NCI-H460 (cell line): ENCODE measurements at regions not wholly inside any gene's neighbourhood (a gene's known extent, or its start where the extent isn't known, plus 50 kb on each side); places are given as distances from the start of the nearest gene placed in this dataset.
"Not testable (repeated sequence)": the region's sequence is repeated elsewhere in the genome, so short reads cannot be mapped to it uniquely, and the experiment has no call there.

Source experiments
- DNase-seq: peaks from one replicate; pipeline ENCODE4 v3.0.0-alpha.2; 2016; ENCODE audit warnings: low read depth; ENCODE audit errors: extremely low read depth

DNA sequence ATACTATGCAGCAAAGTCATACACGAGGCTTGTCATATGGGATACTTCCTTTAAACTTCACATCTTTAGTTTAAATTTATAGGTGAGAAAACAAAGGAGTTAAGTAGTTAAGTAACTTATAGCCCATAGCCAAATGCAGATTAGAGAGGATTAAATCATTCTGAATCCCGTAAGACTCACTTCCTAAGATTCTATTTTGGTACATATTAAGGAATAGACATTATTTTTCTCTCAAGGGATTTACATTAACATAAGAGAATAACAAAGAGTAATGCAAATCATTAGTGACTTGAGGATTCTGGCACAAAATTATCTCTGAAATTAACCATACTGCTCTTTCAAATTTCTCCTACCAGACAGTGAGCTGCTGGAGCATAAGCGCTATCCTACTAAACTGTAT lies 747.4 kb upstream of the ARPP21 start:
- DNase-seq, result no peak

DNA sequence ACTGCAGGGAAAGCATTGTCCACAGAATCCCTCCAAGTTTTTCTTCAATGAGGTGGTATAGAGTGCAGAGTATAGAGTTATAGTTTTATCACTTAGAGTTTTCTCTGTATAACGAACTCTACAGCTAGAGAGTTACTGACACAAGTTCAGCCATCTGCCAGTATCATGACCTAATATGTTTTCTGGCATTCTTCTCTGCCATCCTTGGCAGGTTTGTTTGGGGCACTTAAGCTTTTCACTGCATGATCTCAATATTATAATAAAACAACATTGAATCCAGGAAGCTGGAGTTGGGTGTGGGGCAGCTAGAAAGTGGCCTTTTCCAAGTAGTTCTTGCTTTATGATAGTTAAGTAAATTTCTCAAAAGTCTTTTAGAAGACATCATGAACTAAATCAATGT lies 743.5 kb upstream of the ARPP21 start:
- no peak for DNase-seq

DNA sequence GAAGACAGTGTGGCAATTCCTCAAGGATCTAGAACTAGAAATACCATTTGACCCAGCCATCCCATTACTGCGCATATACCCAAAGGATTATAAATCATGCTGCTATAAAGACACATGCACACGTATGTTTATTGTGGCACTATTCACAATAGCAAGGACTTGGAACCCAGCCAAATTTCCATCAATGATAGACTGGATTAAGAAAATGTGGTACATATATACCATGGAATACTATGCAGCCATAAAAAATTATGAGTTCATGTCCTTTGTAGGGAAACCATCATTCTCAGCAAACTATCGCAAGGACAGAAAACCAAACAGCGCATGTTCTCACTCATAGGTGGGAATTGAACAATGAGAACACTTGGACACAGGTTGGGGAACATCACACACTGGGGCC lies 729.6 kb upstream of the ARPP21 start:
- DNase-seq, result not testable (repeated sequence)

DNA sequence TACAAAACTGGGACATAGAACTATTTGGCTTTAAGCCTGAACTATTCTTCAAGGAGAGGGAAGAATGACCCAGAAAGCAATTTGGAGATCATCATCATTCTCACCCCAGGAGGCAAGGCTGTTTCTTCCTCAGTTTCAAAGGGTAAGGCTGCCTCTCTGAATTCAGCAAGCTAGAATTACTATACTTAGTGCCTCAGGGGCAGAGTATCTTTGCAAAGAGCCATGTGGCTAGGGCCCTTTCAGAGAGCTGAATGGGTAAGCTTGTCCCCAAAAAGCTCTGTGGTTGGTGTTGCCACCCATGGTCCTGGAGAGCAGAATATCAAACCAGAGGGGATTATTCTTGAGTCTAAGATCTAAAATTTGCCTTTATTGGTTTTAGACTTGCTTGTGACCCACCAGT lies 720.3 kb upstream of the ARPP21 start:
- no peak for DNase-seq

DNA sequence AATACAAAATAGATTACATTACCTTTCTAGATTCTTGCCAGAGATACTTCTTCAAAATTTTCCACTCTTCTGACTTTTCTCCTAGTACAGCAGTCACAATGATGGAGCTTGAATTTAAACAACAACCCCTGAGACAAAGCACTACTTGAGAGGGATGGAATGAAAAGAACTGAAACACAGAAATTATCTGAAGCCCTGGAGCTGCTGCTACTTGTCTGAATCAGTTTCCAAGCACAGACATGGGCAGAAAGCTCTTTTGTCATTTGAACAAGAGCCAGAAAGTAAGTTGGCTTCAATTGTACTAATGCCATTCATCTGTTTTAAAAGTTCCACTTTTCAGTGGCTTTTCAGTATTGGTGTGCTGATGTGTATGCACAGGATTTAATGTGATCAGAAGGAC lies 718.5 kb upstream of the ARPP21 start:
- no peak for DNase-seq

DNA sequence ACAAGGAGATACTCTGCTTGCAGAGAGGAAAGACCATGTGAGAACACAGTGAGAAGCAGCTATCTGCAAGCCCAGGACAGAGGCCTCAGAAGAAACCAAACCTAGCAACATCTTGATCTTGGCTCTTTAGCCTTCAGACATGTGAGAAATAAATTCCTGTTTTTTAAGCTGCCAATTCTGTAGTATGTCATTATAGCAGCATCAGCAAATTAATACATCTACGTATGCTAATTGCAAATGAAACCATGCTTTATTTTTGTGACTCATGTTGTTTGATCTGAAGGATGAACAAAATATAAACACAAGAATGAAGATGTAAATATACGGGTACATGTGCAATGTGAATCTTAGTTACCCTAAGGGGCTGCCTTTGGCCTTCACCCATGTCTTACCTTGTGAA lies 714.4 kb upstream of the ARPP21 start:
- DNase-seq, result no peak

DNA sequence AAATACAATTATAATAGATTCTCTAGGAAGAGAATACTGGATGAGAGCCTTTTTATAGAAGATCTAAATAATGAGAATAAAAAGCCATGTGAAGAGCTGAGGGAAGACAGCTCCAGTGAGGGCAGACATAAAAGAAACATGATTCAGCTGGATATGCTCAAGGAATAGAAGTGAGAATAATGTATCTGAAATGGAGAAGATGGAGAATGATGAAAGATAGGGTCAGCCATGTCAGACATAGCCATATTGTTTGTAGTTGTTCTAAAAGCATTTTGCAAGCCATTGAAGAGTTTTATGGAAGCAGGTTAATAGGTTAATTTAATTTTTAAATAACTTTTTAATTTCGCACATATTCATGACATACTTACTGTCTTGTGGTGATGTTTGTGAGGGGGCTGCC lies 713.5 kb upstream of the ARPP21 start:
- no peak for DNase-seq

DNA sequence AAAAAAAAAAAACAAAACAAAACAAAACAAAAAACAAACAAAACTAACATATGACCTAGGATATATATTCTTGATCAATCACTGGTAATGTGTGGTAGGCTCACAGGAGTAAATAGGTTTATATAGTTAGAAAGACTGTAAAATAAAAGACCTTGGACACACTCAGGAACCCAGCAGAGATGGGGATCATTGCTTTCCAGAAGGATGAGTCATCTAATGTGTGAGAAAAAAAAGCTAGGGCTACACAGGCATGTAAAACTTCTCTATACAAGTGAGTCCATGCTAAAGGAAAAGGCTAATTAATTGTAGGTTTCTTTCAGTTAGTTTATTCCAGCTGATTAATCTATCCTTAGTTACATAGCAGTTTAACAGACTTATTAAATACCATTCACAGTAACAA lies 710.3 kb upstream of the ARPP21 start:
- DNase-seq, result no peak

DNA sequence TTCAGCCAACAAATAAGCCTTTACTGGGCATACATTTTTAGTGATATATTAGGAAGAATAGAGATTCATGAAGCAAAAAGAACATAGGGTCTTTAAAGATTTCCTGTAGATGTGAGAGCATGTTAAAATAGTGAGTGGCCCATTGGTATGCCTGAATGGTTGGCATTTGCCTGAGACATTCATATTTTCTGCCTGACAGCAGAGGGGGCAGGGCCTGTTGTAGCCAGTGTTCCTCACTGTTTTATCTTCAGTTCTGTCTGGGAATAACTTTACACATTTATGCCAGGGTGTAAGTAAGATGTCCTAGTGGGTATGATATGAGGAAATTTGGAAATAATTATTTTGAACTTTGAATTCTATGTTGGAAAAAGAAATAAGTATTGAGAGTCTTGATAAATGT lies 704.7 kb upstream of the ARPP21 start:
- no peak for DNase-seq

DNA sequence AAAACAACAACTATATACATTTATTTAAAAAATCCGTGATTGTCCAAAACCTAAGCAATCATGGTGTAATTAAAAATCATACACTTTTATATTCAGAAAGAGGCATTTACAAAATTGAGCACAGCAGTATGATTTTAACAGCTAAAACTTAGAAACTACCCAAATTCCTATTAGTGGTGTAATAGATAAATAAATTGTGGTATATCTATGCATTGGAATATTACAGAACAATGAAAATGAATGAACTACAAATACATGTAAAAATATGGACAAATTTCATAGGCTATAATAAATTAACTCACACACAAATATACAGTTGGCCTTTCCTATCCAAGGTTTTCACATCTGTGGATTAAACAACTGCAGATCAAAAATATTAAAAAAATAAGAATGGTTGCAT lies 700.5 kb upstream of the ARPP21 start:
- no peak for DNase-seq

DNA sequence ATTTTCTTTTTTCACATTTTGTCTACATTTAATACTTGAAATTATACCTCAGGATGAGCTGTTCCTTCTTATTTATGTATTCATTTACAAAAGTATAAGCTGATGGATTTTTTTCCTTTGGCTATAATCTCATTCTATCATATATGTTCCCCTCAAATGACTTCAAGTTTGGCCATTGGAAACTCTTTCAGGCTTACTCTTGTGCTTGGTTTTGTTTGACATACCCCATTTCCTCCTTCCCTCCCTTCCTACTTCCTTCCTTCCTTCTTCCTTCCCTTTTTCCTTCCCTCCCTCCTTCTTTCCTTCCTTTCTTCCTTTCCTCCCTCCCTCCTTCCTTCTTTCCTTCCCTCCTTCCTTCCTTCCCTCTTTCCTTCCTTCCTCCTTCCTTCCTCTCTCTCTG lies 697.1 kb upstream of the ARPP21 start:
- no peak for DNase-seq

DNA sequence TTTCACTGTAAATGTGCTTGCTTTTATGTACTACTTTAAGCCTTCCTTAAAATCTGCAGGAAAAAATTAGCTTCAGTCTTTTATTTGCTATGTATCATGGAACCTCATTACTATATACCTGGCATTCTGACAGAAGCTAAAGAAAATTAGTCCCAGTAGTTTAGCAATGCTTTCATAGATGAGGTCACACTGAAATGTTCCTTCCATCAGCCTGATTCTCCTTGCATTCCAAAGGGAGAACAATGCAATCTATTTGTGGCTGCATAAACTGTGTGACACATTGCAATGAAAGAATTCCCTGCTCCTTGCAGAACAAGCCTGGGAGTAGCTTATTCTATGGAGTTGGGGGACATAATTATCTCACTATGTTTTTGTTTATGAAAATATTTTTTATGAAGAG lies 691.5 kb upstream of the ARPP21 start:
- DNase-seq, result no peak

DNA sequence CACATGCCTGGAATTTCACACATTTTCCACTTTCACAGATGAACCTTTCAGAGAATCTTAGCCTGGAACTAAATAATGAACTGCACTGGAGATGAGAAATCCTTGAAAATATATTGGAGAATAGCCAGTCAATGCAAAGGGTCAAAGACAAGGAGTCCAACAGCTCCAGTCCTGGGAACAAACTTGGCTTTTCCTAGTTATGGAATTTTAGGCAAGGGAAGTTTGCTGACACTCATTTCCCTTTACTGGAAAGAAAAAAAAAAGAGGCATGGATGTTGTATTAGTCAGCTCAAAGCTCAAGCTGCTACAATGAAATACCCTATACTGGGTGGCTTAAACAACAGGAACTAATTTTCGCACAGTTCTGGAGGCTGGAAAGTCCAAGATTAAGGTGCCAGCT lies 690.8 kb upstream of the ARPP21 start:
- DNase-seq, result no peak

DNA sequence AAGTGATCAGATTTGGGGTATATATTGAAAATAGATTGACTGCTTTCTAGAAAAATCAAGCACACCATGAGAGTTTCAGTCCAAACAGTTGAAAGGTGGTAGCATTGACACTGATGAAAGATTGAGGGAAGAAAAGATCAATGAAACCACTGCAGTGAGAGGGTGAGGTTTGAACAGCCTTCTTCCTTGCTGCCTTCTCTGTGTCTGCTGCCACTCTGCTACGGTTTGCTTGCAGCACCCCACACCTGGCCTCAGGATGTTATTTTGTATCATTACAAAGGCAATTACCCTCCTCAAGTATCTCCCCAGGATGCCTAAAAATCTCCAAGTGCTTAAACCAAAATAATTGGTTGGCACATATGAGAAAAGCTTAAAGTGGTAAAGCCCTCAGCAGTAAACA lies 683.6 kb upstream of the ARPP21 start:
- no peak for DNase-seq

DNA sequence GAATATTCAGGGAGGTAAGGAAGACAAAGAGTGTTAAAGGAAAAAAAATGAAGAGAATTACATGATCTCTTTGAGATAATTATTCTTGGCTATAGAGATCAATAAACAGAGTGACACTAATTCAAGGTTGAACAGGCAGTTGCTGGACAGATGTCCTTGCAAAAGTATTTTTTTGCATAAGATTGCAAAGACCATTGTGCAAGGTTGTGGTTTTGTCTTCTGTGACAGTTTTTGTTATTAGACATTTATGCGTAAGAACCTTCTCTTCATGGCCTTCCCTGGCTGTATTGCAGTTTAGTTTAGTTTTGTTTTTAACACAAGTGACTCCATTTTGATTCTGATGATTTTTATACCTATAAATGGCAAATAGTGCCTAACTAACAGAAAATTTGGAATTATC lies 682.8 kb upstream of the ARPP21 start:
- DNase-seq, result no peak

DNA sequence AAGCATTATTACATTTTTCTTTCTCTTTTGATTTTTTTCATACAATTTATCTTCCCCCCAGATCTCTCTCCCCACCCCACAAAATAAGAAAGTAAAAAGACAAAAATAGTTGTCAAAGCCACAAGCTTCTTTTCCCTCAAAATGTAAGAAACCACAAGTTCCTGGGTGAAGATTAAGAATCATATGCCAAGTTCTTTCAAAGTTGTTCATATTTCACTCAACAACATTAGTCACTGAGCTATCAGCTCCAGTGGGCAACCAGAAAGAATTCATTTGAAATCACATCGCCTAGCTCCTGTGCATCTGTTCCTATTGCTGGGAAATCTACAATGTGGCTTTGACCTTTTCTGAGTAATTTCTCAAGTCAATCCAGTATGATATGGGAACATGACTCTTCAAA lies 681.6 kb upstream of the ARPP21 start:
- DNase-seq, result no peak

DNA sequence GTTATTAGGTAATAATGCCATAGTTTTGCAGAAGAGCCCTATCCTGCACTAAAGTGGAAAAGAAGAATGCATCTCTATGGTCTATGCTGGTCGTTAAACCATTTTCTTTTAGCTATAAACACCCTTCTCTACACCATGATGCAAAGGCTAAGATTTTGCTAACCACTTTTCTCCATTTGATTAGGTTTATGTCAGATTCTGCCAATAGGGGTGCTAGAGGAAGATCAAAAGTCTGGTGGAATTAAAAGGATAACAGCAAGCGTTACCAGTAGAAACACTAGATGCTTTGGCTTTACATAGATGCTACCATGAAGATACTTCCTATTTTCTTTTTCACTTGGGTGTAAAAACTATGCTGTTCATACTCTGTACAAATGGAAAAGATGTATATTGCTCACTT lies 669.8 kb upstream of the ARPP21 start:
- no peak for DNase-seq

DNA sequence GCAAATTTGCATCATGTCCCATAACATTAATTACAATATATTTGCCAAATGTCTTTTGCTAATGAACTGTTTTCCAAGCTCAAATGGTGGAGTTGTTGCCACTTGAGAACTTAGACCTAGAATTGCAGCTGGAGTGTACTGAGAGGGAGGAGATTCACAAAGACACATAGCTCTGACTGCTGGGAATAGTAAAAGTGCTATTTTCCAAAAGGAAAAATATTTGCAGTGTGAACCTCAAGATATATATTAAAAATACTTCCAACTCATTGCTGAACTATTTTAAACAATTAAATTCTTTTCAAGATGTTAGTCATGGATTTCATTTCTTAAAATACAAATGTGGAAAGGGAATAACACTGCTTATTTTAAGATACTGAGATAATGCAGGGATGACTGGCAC lies 666.8 kb upstream of the ARPP21 start:
- DNase-seq, result no peak

DNA sequence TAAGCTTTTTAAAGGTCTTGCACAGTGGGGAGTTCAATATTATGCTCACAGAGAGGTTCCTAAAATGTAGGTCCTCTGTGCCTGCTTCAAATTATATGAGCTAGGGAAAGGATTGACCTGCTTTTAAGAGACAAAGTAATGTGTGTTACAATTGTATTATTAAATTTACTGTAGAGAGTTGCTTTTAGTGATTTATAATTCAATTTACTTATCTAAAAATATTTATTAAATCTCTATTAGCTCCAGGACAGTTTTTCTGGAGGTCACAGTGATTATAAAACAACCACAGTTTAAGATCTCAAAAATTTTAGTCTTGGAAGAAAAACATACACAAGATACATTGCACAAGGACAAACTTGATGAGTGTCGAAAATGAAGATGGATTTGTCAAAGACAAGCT lies 665.7 kb upstream of the ARPP21 start:
- DNase-seq, result no peak

DNA sequence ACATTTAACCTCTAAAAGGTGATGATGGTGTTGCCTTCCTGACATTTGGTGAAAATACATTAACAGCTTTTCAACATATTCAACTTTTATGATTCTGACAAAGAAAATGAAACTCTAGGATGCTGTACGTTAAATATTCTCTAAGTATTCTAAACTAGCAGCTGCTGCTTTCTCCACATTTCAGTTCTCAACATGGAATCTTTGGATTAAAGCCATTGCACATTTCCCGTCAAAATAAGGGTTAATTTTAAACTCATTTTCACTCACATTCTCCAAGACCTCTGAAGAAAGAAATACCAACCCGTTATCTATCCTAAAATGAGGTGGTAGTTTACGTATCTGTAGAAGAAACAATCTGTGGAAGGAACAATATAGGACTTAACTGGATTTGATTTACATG lies 655.7 kb upstream of the ARPP21 start:
- DNase-seq, result no peak

DNA sequence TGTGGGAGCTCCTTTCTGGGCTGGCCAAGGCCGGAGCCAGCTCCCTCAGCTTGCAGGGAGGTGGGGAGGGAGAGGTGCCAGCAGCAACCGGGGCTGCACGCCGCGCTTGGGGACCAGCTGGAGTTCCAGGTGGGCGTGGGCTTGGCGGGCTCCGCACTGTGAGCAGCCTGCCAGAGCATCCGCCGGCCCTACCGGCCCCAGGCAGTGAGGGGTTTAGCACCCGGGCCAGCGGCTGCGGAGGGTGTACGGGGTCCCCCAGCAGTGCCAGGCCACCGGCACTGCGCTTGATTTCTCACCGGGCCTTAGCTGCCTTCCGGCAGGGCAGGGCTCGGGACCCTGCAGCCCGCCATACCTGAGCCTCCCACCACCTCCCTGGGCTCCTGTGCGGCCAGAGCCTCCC lies 651.0 kb upstream of the ARPP21 start:
- DNase-seq, result no peak

DNA sequence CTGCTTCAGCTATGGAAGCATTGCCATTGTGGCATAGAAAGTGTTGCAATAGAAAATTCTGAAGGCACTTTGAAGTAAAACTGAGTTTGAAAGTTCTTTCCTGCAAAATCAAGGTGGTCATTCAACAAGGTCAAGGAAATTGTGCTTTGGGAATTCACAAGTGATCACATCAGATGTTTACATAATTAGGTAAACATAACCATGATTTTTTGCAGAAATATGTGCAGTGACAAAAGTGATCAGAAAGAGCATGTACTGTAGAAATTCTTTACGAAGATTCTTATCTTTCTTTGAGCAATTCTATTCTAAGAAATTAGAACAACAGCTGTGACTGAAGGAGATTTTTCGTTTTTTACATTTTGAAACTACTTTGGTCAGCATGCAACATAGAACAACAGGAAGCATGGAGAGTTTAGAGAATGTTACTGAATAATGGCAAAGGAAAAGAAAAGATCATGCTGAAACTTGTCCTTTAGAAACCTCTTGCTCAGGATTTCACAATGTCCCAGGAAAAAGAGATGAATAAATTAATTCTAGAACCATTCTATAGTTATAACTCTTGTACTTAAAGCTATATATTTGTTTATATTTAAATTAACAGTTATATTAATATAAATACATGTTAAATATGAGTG lies 643.4 kb upstream of the ARPP21 start:
- no peak for DNase-seq

DNA sequence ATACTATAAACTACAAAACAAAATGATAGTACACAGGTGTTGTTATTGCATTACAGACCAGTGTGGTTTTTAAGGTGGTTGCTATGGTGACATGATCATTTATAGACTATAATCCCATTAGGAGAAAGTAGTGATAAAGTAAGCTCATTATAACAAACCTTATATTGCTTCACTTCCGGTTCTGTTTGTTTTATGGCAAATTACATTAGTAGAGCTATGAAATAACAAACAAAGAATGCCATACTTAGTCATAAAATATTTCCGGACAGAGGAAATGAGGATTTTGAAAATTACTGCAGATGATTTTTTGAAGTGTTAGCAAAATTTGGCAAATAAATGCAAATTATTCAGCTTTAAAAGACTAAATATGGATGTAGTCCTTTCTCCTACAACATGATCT lies 640.4 kb upstream of the ARPP21 start:
- no peak for DNase-seq

DNA sequence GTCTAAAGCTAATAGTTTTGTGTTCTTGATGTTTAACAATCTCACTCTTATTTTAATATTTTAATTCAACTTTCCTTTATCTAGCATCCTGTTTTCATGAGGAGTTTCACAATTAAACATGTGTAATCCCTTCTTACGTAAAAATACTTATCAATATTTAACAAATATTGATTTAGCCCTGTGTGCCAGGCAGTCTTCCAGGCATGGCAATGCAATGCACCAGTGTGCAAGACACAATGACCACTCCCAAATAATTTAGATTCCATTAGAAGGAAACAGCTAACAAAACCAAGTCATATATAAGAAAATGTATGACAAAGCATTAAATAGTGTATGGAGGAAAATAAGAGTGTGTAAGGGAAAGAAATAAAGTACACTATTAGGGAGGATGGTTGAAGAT lies 627.1 kb upstream of the ARPP21 start:
- no peak for DNase-seq
